HCT116 (cell line): ENCODE measurements at regions not wholly inside any gene's neighbourhood (a gene's known extent, or its start where the extent isn't known, plus 50 kb on each side); places are given as distances from the start of the nearest gene placed in this dataset.

Experiments
- ATAC-seq: fragments of 200-7000 bp; cut with Tn5 transposase; 2 replicates; pipeline ENCODE4 v1.9.1; 2020; ENCODE audit warnings: mild to moderate bottlenecking, moderate library complexity
- BruUV-seq: library from RNA; stranded (reverse); fragments of 400-500 nt; replicated peaks from 2 replicates; lab custom pipeline; 2021; lab: Mats Ljungman, UMichigan
- CTCF ChIA-PET: fragments of 300-600 bp; sonication (Branson Sonifier 250); formaldehyde crosslinking; loops from one replicate; lab custom pipeline; 2021; ENCODE audit warnings: antibody characterized with exemption; lab: Charles Lee
- POLR2A ChIA-PET: fragments of 300-600, 350-600 bp; sonication (Branson Sonifier 250); formaldehyde crosslinking; loops from one replicate; lab custom pipeline; 2021; ENCODE audit warnings: antibody characterized with exemption; lab: Charles Lee
- RAD21 ChIA-PET, 2 experiments: fragments of 300-600 bp; sonication (Branson Sonifier 250); formaldehyde crosslinking; loops; one replicate each; lab custom pipeline; 2023; ENCODE audit warnings: low total read pairs in 2 of 2; ENCODE audit not compliant: uncharacterized antibody in 2 of 2, unreplicated experiment in 2 of 2, low non-redundant PET in 1 of 2; lab: Charles Lee
- DNase-seq: peaks from one replicate; pipeline ENCODE4 v3.0.0-alpha.2; 2010; ENCODE audit warnings: low read depth, low spot score
- H2AFZ ChIP-seq: fragments of 200-600 bp; shearing (Covaris generic), sonication (generic); 2 replicates; pipeline ENCODE4 v1.6.1; 2017; ENCODE audit warnings: low read depth, mixed run types, mixed read lengths, antibody characterized with exemption, low read length; ENCODE audit not compliant: poor library complexity, severe bottlenecking
- H3K27ac ChIP-seq: 2 replicates; pipeline ENCODE4 v1.5.1; 2012; ENCODE audit warnings: low read depth, low read length
- H3K27me3 ChIP-seq: fragments of 200-600 bp; sonication (generic); 2 replicates; pipeline ENCODE4 v1.6.1; 2016; ENCODE audit warnings: mixed run types, low read length, mixed read lengths; ENCODE audit not compliant: insufficient read depth
- H3K36me3 ChIP-seq, 2 experiments: fragments of 200-500 bp in 1 of 2; fragments of 200-600 bp in 1 of 2; sonication (Bioruptor generic) in 1 of 2; sonication (generic) in 1 of 2; 2 replicates each; pipeline versions ENCODE4 v1.5.1 to v1.6.1; 2014 to 2016; ENCODE audit warnings: low read length in 2 of 2, inconsistent platforms in 1 of 2, mixed read lengths in 1 of 2, mixed run types in 1 of 2; ENCODE audit not compliant: insufficient read depth in 2 of 2, control insufficient read depth in 1 of 2
- H3K4me1 ChIP-seq, 2 experiments: fragments of 200-600 bp in 1 of 2; sonication (generic) in 1 of 2; 2 replicates each; pipeline versions ENCODE4 v1.5.1 to v1.6.1; 2012 to 2017; ENCODE audit warnings: low read length in 2 of 2, inconsistent platforms in 1 of 2, mild to moderate bottlenecking in 1 of 2, mixed read lengths in 1 of 2, mixed run types in 1 of 2, moderate library complexity in 1 of 2; ENCODE audit not compliant: insufficient read depth in 2 of 2, control insufficient read depth in 1 of 2
- H3K4me2 ChIP-seq: fragments of 200-600 bp; sonication (generic); 2 replicates; pipeline ENCODE4 v1.6.1; 2017; ENCODE audit warnings: mixed run types, low read length, mixed read lengths
- H3K4me3 ChIP-seq, 2 experiments: fragments of 200-600 bp in 1 of 2; sonication (generic) in 1 of 2; replicated peaks in 1 of 2; 2 replicates each; pipeline ENCODE4 v1.5.1; 2011 to 2016; ENCODE audit warnings: low read length in 2 of 2, control low read depth in 1 of 2, low read depth in 1 of 2, mild to moderate bottlenecking in 1 of 2, mixed read lengths in 1 of 2, mixed run types in 1 of 2
- H3K79me2 ChIP-seq: fragments of 200-600 bp; sonication (generic); 2 replicates; pipeline ENCODE4 v1.6.1; 2017; ENCODE audit warnings: mild to moderate bottlenecking, mixed run types, low read length, moderate library complexity, mixed read lengths; ENCODE audit not compliant: insufficient read depth
- H3K9ac ChIP-seq: fragments of 200-600 bp; sonication (generic); 2 replicates; pipeline ENCODE4 v1.6.1; 2016; ENCODE audit warnings: low read length, mixed read lengths
- H3K9me2 ChIP-seq: fragments of 200-600 bp; sonication (generic), shearing (Covaris generic); 2 replicates; pipeline ENCODE4 v1.6.1; 2017; ENCODE audit warnings: mixed run types, mild to moderate bottlenecking, moderate library complexity; ENCODE audit not compliant: insufficient read depth
- H3K9me3 ChIP-seq, 2 experiments: fragments of 200-500 bp in 1 of 2; fragments of 200-600 bp in 1 of 2; sonication (Bioruptor generic) in 1 of 2; sonication (generic) in 1 of 2; 2 replicates each; pipeline ENCODE4 v1.6.1; 2014 to 2017; ENCODE audit warnings: low read length in 2 of 2, mixed read lengths in 2 of 2, inconsistent platforms in 1 of 2, low read depth in 1 of 2, mild to moderate bottlenecking in 1 of 2, mixed run types in 1 of 2, moderate library complexity in 1 of 2; ENCODE audit not compliant: control insufficient read depth in 1 of 2, insufficient read depth in 1 of 2
- H4K20me1 ChIP-seq: fragments of 200-600 bp; sonication (generic), shearing (Covaris generic); 2 replicates; pipeline ENCODE4 v1.6.1; 2017; ENCODE audit warnings: mixed run types, mild to moderate bottlenecking, moderate library complexity; ENCODE audit not compliant: insufficient read depth
- CTCF ChIP-seq, 3 experiments: fragments of 200-600 bp in 1 of 3; sonication (generic) in 1 of 3; IDR thresholded peaks in 2 of 3; conservative IDR thresholded peaks in 1 of 3; 2 replicates each; pipeline ENCODE4 v1.5.1; 2012 to 2017; ENCODE audit warnings: low read depth in 2 of 3, low read length in 2 of 3, antibody characterized with exemption in 1 of 3, borderline replicate concordance in 1 of 3, control low read depth in 1 of 3, mild to moderate bottlenecking in 1 of 3, mixed read lengths in 1 of 3, mixed run types in 1 of 3, moderate library complexity in 1 of 3; ENCODE audit not compliant: insufficient read depth in 1 of 3
- EZH2 ChIP-seq: fragments of 200-600 bp; sonication (generic); IDR thresholded peaks from 2 replicates; pipeline ENCODE4 v1.6.1; 2017; ENCODE audit warnings: antibody characterized with exemption, mixed run types
- EZH2phosphoT487 ChIP-seq: fragments of 200-600 bp; IDR thresholded peaks from 2 replicates; pipeline ENCODE4 v1.6.1; 2018; ENCODE audit warnings: antibody characterized with exemption, borderline replicate concordance
- FOSL1 ChIP-seq: IDR thresholded peaks from 2 replicates; pipeline ENCODE4 v1.6.1; 2012; ENCODE audit warnings: low read depth
- POLR2AphosphoS5 ChIP-seq: IDR thresholded peaks from 2 replicates; pipeline ENCODE4 v1.6.1; 2011; ENCODE audit warnings: mild to moderate bottlenecking, low read depth, low read length, moderate library complexity
- REST ChIP-seq: IDR thresholded peaks from 2 replicates; pipeline ENCODE4 v1.6.1; 2012; ENCODE audit warnings: low read depth
- SIN3A ChIP-seq: IDR thresholded peaks from 2 replicates; pipeline ENCODE4 v1.6.1; 2012; ENCODE audit warnings: low read depth
- ZNF274 ChIP-seq: fragments of 200-500 bp; sonication (Bioruptor generic); IDR thresholded peaks from 2 replicates; pipeline ENCODE4 v1.6.1; 2014; ENCODE audit warnings: mild to moderate bottlenecking, low read depth, low read length, inconsistent platforms
- intact Hi-C: fragments of 100-400 bp; cut with micrococcal nuclease; formaldehyde crosslinking; loops from 2 replicates; pipeline ENCODE4 v1.10.0; 2022
- TF ChIP-seq, protein P1 (sequence below): IDR thresholded peaks from 2 replicates; pipeline ENCODE4 v1.6.1; 2011; ENCODE audit warnings: mild to moderate bottlenecking, low read length, moderate library complexity; ENCODE audit not compliant: insufficient replicate concordance; ENCODE audit errors: extremely low read depth
- TF ChIP-seq, protein P2 (sequence below): IDR thresholded peaks from 2 replicates; pipeline ENCODE4 v1.6.1; 2012

DNA sequence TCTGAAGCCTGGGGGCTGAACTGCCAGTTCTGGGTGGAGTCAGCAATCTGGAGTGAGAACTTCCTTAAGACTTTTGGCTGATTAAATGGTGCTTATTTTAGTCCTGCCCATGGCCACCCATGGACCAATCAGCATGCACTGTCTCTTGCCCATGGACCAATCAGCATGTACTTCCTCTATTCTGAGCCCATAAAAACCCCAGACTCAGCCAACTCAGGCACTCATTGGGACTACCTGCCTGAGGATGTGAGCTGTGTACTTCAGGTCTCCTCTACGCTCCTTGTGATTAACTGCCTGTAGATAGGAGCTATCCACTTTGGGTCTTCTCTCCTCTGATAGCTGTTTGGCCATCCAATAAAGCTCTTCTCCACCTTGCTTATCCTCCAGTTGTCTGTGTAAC lies 342.3 kb upstream of the CCDC179 start:
- Histone ChIP-seq H3K27ac (no peak overlapping the region), H3K9ac (no peak overlapping the region), H2AFZ (no peak overlapping the region), H3K79me2 (no peaks in the 10 kb centered on the region), H3K9me3 (peaks cover 0 to 16% of the 10 kb centered on the region in 2 experiments; a peak in 2 of 4 replicates), H3K4me1 (no peaks in the 10 kb centered on the region), H4K20me1 (no peaks in the 10 kb centered on the region), H3K4me3 (no peak overlapping the region), H3K4me2 (no peak overlapping the region), H3K9me2 (no peaks in the 10 kb centered on the region), H3K36me3 (no peaks in the 10 kb centered on the region), H3K27me3 (no peaks in the 10 kb centered on the region)
- DNase-seq: no peak
- ChIA-PET POLR2A (no interaction called here), CTCF (no interaction called here), RAD21 (no interaction called here)
- ATAC-seq: no peak
- intact Hi-C loops: no loop called here
- no TSS peak for BruUV-seq
- TF ChIP-seq EZH2phosphoT487 (no peak), POLR2AphosphoS5 (no peak), REST (no peak), FOSL1 (no peak), EZH2 (no peak), SIN3A (no peak), ZNF274 (no peak), CTCF (IDR thresholded peaks at IDR 0.05 in 2 of 3, conservative IDR thresholded peaks at IDR 0.05 in 1 of 3; ENCODE audit: borderline replicate concordance in 1 of 3, insufficient read depth in 1 of 3, low read depth in 2 of 3, low read length in 2 of 3) (no peak)
- TF ChIP-seq, protein P1, sequence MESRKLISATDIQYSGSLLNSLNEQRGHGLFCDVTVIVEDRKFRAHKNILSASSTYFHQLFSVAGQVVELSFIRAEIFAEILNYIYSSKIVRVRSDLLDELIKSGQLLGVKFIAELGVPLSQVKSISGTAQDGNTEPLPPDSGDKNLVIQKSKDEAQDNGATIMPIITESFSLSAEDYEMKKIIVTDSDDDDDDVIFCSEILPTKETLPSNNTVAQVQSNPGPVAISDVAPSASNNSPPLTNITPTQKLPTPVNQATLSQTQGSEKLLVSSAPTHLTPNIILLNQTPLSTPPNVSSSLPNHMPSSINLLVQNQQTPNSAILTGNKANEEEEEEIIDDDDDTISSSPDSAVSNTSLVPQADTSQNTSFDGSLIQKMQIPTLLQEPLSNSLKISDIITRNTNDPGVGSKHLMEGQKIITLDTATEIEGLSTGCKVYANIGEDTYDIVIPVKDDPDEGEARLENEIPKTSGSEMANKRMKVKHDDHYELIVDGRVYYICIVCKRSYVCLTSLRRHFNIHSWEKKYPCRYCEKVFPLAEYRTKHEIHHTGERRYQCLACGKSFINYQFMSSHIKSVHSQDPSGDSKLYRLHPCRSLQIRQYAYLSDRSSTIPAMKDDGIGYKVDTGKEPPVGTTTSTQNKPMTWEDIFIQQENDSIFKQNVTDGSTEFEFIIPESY: no peak
- TF ChIP-seq, protein P2, sequence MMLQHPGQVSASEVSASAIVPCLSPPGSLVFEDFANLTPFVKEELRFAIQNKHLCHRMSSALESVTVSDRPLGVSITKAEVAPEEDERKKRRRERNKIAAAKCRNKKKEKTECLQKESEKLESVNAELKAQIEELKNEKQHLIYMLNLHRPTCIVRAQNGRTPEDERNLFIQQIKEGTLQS: no peak
